GM20000 (cell line): ENCODE measurements at regions not wholly inside any gene's neighbourhood (a gene's known extent, or its start where the extent isn't known, plus 50 kb on each side); places are given as distances from the start of the nearest gene placed in this dataset.

Experiments
- DNase-seq: peaks from one replicate; pipeline ENCODE4 v3.0.0; 2012; ENCODE audit warnings: low spot score
- TF ChIP-seq, protein P1 (sequence below): IDR thresholded peaks from 2 replicates; pipeline ENCODE4 v1.5.1; 2012; ENCODE audit warnings: mild to moderate bottlenecking, control low read depth; ENCODE audit errors: extremely low read depth, missing control alignments

DNA sequence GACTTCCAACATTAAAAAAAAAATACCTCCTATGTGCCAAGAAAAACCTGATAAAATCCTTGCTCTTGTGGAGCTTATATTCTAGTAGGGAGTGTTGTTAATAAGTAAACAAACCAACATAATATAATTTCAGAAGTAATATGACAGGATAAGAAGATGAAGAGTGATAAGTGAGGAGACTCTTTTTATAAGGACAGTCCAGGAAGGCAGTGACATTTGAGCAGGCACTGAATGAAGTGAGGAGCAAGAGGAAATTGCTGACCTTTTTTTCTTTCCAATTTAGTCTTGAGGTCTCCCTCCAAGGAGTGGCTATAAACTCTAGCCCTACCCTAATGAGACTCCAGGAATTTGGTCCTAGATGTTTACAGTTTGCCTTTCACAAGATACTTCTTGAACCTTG lies 715.7 kb downstream of the SLITRK1 start:
- DNase-seq = no peak
- TF ChIP-seq, protein P1, sequence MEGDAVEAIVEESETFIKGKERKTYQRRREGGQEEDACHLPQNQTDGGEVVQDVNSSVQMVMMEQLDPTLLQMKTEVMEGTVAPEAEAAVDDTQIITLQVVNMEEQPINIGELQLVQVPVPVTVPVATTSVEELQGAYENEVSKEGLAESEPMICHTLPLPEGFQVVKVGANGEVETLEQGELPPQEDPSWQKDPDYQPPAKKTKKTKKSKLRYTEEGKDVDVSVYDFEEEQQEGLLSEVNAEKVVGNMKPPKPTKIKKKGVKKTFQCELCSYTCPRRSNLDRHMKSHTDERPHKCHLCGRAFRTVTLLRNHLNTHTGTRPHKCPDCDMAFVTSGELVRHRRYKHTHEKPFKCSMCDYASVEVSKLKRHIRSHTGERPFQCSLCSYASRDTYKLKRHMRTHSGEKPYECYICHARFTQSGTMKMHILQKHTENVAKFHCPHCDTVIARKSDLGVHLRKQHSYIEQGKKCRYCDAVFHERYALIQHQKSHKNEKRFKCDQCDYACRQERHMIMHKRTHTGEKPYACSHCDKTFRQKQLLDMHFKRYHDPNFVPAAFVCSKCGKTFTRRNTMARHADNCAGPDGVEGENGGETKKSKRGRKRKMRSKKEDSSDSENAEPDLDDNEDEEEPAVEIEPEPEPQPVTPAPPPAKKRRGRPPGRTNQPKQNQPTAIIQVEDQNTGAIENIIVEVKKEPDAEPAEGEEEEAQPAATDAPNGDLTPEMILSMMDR = no peak

DNA sequence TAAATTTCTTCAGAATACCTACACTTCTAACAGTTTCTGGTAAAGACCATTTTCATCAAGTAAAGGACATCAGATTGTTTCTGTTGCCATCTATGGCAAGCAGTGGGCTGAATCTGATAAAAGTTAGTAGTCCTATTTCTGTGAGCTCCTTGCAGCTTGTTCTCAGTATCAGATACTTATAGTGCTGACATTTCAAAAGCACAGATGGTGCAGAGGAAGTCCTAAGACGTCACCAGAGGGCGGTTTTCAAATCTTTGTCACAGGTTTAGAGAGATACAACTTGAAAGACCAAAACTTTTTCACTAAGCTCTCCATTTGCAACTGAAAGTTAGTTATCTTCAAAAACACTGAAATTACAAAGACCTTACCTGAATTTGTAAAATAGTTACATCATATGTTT lies 719.8 kb downstream of the SLITRK1 start:
- no peak for DNase-seq
- TF ChIP-seq, protein P1 = no peak

DNA sequence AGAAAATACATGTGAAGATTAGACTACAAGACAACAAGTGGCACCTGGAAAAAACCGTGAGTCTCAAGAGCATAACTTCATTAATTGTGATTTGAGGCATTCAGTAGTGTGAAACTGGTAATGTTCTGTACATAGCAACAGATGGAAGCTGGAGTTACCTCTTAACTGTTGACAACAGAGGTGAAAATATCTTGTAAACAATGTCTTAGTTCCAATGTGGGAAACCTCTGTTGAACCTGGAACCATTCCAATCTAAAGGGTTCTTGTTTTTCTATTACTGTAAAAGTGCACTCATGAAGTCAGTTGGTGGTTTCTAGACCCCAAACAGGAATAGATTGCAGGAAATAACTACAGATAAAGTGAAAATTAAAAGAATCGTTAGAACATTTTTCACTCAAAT lies 728.4 kb downstream of the SLITRK1 start:
- TF ChIP-seq, protein P1 = no peak
- DNase-seq = no peak

DNA sequence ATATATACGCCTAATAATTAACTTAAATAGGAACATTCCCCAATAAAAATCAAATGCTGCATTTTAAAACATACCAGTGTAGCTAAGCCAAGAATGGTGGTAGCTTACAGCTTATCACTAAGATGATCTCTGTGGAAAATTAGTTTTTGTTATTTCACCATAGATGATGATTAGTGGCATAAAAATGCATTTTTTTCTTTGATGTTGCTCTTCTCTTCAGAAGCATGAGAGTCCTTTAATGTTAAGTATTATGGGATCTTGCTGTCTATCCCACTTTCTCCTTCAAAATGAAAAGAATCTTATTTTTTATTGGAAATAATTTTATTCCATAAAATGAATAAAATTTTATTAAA lies 731.0 kb downstream of the SLITRK1 start:
- TF ChIP-seq, protein P1 = no peak
- DNase-seq = no peak

DNA sequence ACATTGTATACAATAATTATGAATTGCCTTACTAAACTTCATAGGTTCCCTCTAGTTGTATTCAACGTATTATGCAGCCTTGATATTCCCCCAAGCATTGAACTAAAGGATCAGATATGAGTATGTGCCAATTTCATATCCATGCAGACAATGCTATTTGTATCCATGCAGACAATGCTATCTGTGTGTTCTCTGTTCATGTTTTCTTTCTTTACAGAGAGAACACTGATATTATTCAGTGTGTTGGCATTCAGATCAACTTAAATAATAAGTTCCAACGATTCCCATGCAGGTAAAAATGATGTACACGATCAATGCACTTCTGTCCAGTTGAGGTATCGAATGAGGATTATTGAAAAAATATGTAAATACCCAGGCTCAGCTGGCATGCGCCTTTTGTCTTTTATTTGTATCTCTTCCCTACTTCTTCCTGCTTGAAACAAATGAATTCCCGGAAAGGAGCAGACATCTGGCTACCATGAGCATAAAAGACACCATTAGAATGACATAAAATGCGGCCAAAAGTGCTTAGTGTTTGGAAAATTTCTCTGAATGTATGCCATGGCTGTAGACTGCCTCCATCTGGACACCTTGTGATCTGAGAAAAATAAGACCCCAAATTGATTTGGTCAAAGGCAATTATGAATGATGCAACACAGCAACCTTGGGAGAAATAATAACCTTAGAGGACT lies 731.5 kb downstream of the SLITRK1 start:
- DNase-seq = no peak
- TF ChIP-seq, protein P1 = no peak

DNA sequence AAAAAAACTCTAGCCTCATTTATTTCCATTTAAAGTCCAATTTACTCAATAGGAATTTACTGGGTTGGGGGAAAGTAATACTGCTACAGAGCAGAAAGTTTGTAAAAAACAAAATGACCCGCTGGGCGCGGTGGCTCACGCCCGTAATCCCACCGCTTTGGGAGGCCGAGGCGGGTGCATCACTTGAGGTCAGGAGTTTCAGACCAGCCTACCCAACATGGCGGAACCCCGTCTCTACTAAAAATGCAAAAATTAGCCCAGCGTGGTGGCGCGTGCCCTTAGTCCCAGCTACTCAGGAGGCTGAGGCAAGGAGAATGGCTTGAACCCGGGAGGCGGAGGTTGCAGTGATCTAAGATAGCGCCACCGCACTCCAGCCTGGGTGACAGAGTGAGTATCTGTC lies 745.6 kb downstream of the SLITRK1 start:
- TF ChIP-seq, protein P1 = no peak

DNA sequence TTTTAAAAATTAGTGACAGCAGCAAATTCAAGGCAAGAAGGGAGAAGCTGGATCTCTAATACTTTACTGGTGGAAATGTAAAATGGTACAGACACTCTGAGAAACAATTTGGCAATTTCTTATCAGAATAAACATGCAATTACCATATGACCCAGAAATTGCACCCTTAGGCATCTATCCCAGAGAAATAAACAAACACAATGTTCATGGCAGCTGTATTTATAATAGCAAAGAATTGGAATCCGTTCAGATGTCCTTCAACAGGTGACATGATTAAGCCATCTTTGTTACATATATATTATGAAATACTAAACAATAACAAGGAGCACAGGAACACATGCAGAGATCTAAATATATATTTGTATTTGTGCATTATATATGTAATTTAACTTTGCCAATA lies 756.5 kb downstream of the SLITRK1 start:
- no peak for DNase-seq
- TF ChIP-seq, protein P1 = no peak

More for the DNA sequence above, 745.6 kb downstream of the SLITRK1 start:
- no peak for DNase-seq
